Naive thymus-derived CD8-positive, alpha-beta T cell (primary cell): ENCODE measurements at regions not wholly inside any gene's neighbourhood (a gene's known extent, or its start where the extent isn't known, plus 50 kb on each side); places are given as distances from the start of the nearest gene placed in this dataset.
A peak's percentile ranks its signal among the peaks of the same experiment; 100 is the strongest.

Source experiments
- ATAC-seq, 2 donors: fragments of 150-1000 bp; cut with Tn5 transposase in 1 of 2; sonication (Bioruptor Pico), chemical (Tn5 transposase) in 1 of 2; 1 replicate in 1 of 2; 2 replicates in 1 of 2; pipeline ENCODE4 v1.10.0; 2021; ENCODE audit warnings: mild to moderate bottlenecking in 2 of 2, moderate library complexity in 2 of 2
- POLR2A ChIA-PET: fragments of 350-600 bp; sonication (Branson Sonifier 250); formaldehyde crosslinking; loops from one replicate; lab custom pipeline; 2021; ENCODE audit warnings: antibody characterized with exemption; lab: Charles Lee
- DNase-seq, 10 donors: peaks; one replicate each; pipeline versions ENCODE4 v3.0.0 to v3.0.0-alpha.2; 2020 to 2022
- H3K27ac Mint-ChIP-seq, 10 donors: one replicate each; pipeline ENCODE4 v1.8.0; 2020 to 2022; ENCODE audit warnings: mild to moderate bottlenecking in 10 of 10, mixed read lengths in 10 of 10, moderate library complexity in 4 of 10, inconsistent platforms in 1 of 10
- H3K27me3 Mint-ChIP-seq, 5 donors: one replicate each; pipeline ENCODE4 v1.8.0; 2021 to 2022; ENCODE audit warnings: mixed read lengths in 5 of 5
- H3K36me3 Mint-ChIP-seq, 3 donors: one replicate each; pipeline ENCODE4 v1.8.0; 2020 to 2022; ENCODE audit warnings: mixed read lengths in 3 of 3, mild to moderate bottlenecking in 2 of 3, inconsistent platforms in 1 of 3
- H3K4me1 Mint-ChIP-seq, 4 donors: one replicate each; pipeline ENCODE4 v1.8.0; 2021 to 2022; ENCODE audit warnings: mixed read lengths in 4 of 4
- H3K4me3 Mint-ChIP-seq, 10 donors: one replicate each; pipeline ENCODE4 v1.8.0; 2020 to 2022; ENCODE audit warnings: mild to moderate bottlenecking in 10 of 10, mixed read lengths in 10 of 10, moderate library complexity in 6 of 10, inconsistent platforms in 1 of 10
- H3K9me3 Mint-ChIP-seq, 9 donors: one replicate each; pipeline ENCODE4 v1.8.0; 2020 to 2022; ENCODE audit warnings: mixed read lengths in 9 of 9, mild to moderate bottlenecking in 3 of 9, inconsistent platforms in 1 of 9, moderate library complexity in 1 of 9

- no peak for DNase-seq
- H3K4me1 Mint-ChIP-seq, result peaks cover 0 to 6% (median 3%) of the 10 kb centered on the region in 4 donors
- no peak for ATAC-seq
- no peaks in the 10 kb centered on the region for H3K36me3 Mint-ChIP-seq
- H3K27ac Mint-ChIP-seq, result no peak overlapping the region
- H3K9me3 Mint-ChIP-seq, result no peaks in the 10 kb centered on the region
- peaks cover 5 to 45% (median 17%) of the 10 kb centered on the region in 5 donors for H3K27me3 Mint-ChIP-seq
- H3K4me3 Mint-ChIP-seq, result no peak overlapping the region
- POLR2A ChIA-PET, result no interaction called here
Measured at GRCh38 chr6:1131285-1132079, 180.4 kb upstream of the FOXQ1 start.

GRCh38 chr6:1130709-1131108 is 181.2 kb upstream of the FOXQ1 start:
- ATAC-seq (no peak), DNase-seq (no peak)
- Mint-ChIP-seq H3K36me3 (no peaks in the 10 kb centered on the region), H3K4me3 (no peak overlapping the region), H3K4me1 (peaks cover 0 to 6% (median 3%) of the 10 kb centered on the region in 4 donors), H3K27ac (no peak overlapping the region), H3K27me3 (peaks cover 5 to 41% (median 17%) of the 10 kb centered on the region in 5 donors), H3K9me3 (no peaks in the 10 kb centered on the region)
- POLR2A ChIA-PET, result no interaction called here

GRCh38 chr6:1129131-1129530 is 182.8 kb upstream of the FOXQ1 start:
- no peak for ATAC-seq
- POLR2A ChIA-PET, result no interaction called here
- no peak overlapping the region for H3K27ac Mint-ChIP-seq
- peaks cover 6 to 25% (median 16%) of the 10 kb centered on the region in 5 donors for H3K27me3 Mint-ChIP-seq
- DNase-seq, result no peak
- H3K9me3 Mint-ChIP-seq, result no peaks in the 10 kb centered on the region
- peaks cover 0 to 6% (median 3%) of the 10 kb centered on the region in 4 donors for H3K4me1 Mint-ChIP-seq
- no peak overlapping the region for H3K4me3 Mint-ChIP-seq
- no peaks in the 10 kb centered on the region for H3K36me3 Mint-ChIP-seq

GRCh38 chr6:1127597-1128288 is 184.2 kb upstream of the FOXQ1 start:
- DNase-seq, result no peak
- no peaks in the 10 kb centered on the region for H3K36me3 Mint-ChIP-seq
- peaks cover 8 to 18% (median 15%) of the 10 kb centered on the region in 5 donors for H3K27me3 Mint-ChIP-seq
- POLR2A ChIA-PET, result no interaction called here
- no peak for ATAC-seq
- H3K9me3 Mint-ChIP-seq, result no peaks in the 10 kb centered on the region
- peaks cover 0 to 6% (median 3%) of the 10 kb centered on the region in 4 donors for H3K4me1 Mint-ChIP-seq
- H3K27ac Mint-ChIP-seq, result no peak overlapping the region
- peak overlapping the region in 1 of 10 donors; percentile 56 for H3K4me3 Mint-ChIP-seq

- ATAC-seq, result no peak
- Mint-ChIP-seq H3K27me3 (peaks cover 9 to 17% (median 13%) of the 10 kb centered on the region in 5 donors), H3K9me3 (no peaks in the 10 kb centered on the region), H3K4me3 (no peak overlapping the region), H3K4me1 (peaks cover 0 to 6% (median 3%) of the 10 kb centered on the region in 4 donors), H3K27ac (no peak overlapping the region), H3K36me3 (no peaks in the 10 kb centered on the region)
- DNase-seq, result no peak
- POLR2A ChIA-PET, result interaction anchor here (0.8 kb wide), 1 partner anchor 600 kb away, joined by 4 read pairs; no protein-coding TSS in a partner anchor
Measured at GRCh38 chr6:1127129-1127528, 184.8 kb upstream of the FOXQ1 start.

- ATAC-seq, result no peak
- peaks cover 0 to 6% (median 3%) of the 10 kb centered on the region in 4 donors for H3K4me1 Mint-ChIP-seq
- no peak for DNase-seq
- peaks cover 6 to 14% (median 10%) of the 10 kb centered on the region in 5 donors for H3K27me3 Mint-ChIP-seq
- POLR2A ChIA-PET, result no interaction called here
- no peaks in the 10 kb centered on the region for H3K9me3 Mint-ChIP-seq
- no peak overlapping the region for H3K4me3 Mint-ChIP-seq
- no peak overlapping the region for H3K27ac Mint-ChIP-seq
- no peaks in the 10 kb centered on the region for H3K36me3 Mint-ChIP-seq
Measured at GRCh38 chr6:1126036-1126435, 185.9 kb upstream of the FOXQ1 start.

- H3K4me1 Mint-ChIP-seq, result peaks cover 0 to 6% (median 3%) of the 10 kb centered on the region in 4 donors
- H3K27me3 Mint-ChIP-seq, result peaks cover 6 to 13% (median 10%) of the 10 kb centered on the region in 5 donors
- H3K36me3 Mint-ChIP-seq, result no peaks in the 10 kb centered on the region
- no peak for ATAC-seq
- POLR2A ChIA-PET, result no interaction called here
- no peaks in the 10 kb centered on the region for H3K9me3 Mint-ChIP-seq
- H3K27ac Mint-ChIP-seq, result no peak overlapping the region
- no peak overlapping the region for H3K4me3 Mint-ChIP-seq
- no peak for DNase-seq
Measured at GRCh38 chr6:1125297-1125696, 186.6 kb upstream of the FOXQ1 start.

GRCh38 chr6:1124885-1125284 is 187.0 kb upstream of the FOXQ1 start:
- DNase-seq, result no peak
- Mint-ChIP-seq H3K27me3 (peaks cover 6 to 13% (median 10%) of the 10 kb centered on the region in 5 donors), H3K4me3 (no peak overlapping the region), H3K9me3 (no peaks in the 10 kb centered on the region), H3K27ac (no peak overlapping the region), H3K36me3 (no peaks in the 10 kb centered on the region), H3K4me1 (peaks cover 0 to 6% (median 3%) of the 10 kb centered on the region in 4 donors)
- no peak for ATAC-seq
- POLR2A ChIA-PET, result no interaction called here

- no peaks in the 10 kb centered on the region for H3K36me3 Mint-ChIP-seq
- POLR2A ChIA-PET, result no interaction called here
- DNase-seq (no peak), ATAC-seq (no peak)
- H3K27ac Mint-ChIP-seq, result peak overlapping the region in 1 of 10 donors; percentile 64
- peaks cover 6 to 22% (median 10%) of the 10 kb centered on the region in 5 donors for H3K27me3 Mint-ChIP-seq
- H3K4me1 Mint-ChIP-seq, result peaks cover 0 to 6% (median 3%) of the 10 kb centered on the region in 4 donors
- H3K4me3 Mint-ChIP-seq, result no peak overlapping the region
- no peaks in the 10 kb centered on the region for H3K9me3 Mint-ChIP-seq
Measured at GRCh38 chr6:1123386-1124375, 188.2 kb upstream of the FOXQ1 start.

- Mint-ChIP-seq H3K27ac (no peak overlapping the region), H3K27me3 (peaks cover 6 to 18% (median 12%) of the 10 kb centered on the region in 5 donors), H3K9me3 (no peaks in the 10 kb centered on the region), H3K36me3 (no peaks in the 10 kb centered on the region), H3K4me1 (no peaks in the 10 kb centered on the region), H3K4me3 (no peak overlapping the region)
- ATAC-seq, result no peak
- DNase-seq, result no peak
- POLR2A ChIA-PET, result no interaction called here
Measured at GRCh38 chr6:1122083-1122482, 189.8 kb upstream of the FOXQ1 start.

- POLR2A ChIA-PET, result no interaction called here
- Mint-ChIP-seq H3K9me3 (peaks cover 0 to 3% (median 0%) of the 10 kb centered on the region in 9 donors), H3K4me1 (no peaks in the 10 kb centered on the region), H3K4me3 (no peak overlapping the region), H3K27me3 (peaks cover 4 to 33% (median 15%) of the 10 kb centered on the region in 5 donors), H3K36me3 (no peaks in the 10 kb centered on the region), H3K27ac (no peak overlapping the region)
- DNase-seq (no peak), ATAC-seq (no peak)
Measured at GRCh38 chr6:1118287-1118647, 193.6 kb upstream of the FOXQ1 start.

- no peak for DNase-seq
- no peak overlapping the region for H3K27ac Mint-ChIP-seq
- ATAC-seq, result no peak
- H3K9me3 Mint-ChIP-seq, result peaks cover 0 to 3% (median 0%) of the 10 kb centered on the region in 9 donors
- no peak overlapping the region for H3K4me3 Mint-ChIP-seq
- peaks cover 4 to 37% (median 18%) of the 10 kb centered on the region in 5 donors for H3K27me3 Mint-ChIP-seq
- H3K36me3 Mint-ChIP-seq, result no peaks in the 10 kb centered on the region
- H3K4me1 Mint-ChIP-seq, result no peaks in the 10 kb centered on the region
- POLR2A ChIA-PET, result no interaction called here
Measured at GRCh38 chr6:1117530-1118286, 194.2 kb upstream of the FOXQ1 start.
